NCI-H510A (cell line): ENCODE measurements at regions not wholly inside any gene's neighbourhood (a gene's known extent, or its start where the extent isn't known, plus 50 kb on each side); places are given as distances from the start of the nearest gene placed in this dataset.
"Not testable (repeated sequence)": the region's sequence is repeated elsewhere in the genome, so short reads cannot be mapped to it uniquely, and the experiment has no call there.

ENCODE experiments used
- DNase-seq: peaks from one replicate; lab custom pipeline; 2025; lab: John Stamatoyannopoulos, UW

- DNase-seq = no peak
Observed at GRCh38 chr7:54898659-54899340, 120.0 kb upstream of the EGFR start.

DNA sequence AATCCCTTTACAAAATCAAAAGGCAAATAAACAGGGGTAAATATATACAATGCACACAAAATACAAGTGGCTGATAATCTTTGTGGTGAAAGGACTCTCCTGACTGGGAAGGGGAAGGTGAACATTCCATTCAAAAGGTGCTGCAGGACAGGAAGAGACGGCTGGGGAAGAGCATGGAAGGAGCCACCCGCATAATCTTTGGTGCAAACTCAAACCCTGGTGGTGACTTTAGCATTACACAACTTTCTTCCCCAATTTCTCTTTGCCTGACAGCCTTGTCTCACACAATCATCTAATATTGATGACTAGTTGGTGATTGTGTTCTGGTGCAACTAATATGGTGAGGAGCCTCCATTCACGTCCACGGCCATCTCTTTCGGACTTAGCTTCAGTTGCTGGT is 117.0 kb upstream of the EGFR start:
- no peak for DNase-seq

- no peak for DNase-seq
Observed at GRCh38 chr7:54904130-54904529, 114.7 kb upstream of the EGFR start.

GRCh38 chr7:54904986-54905385 is 113.8 kb upstream of the EGFR start:
- DNase-seq = no peak

- DNase-seq = no peak
Observed at GRCh38 chr7:54906963-54907362, 111.9 kb upstream of the EGFR start.

- no peak for DNase-seq
Observed at GRCh38 chr7:54907981-54908380, 110.8 kb upstream of the EGFR start.

DNA sequence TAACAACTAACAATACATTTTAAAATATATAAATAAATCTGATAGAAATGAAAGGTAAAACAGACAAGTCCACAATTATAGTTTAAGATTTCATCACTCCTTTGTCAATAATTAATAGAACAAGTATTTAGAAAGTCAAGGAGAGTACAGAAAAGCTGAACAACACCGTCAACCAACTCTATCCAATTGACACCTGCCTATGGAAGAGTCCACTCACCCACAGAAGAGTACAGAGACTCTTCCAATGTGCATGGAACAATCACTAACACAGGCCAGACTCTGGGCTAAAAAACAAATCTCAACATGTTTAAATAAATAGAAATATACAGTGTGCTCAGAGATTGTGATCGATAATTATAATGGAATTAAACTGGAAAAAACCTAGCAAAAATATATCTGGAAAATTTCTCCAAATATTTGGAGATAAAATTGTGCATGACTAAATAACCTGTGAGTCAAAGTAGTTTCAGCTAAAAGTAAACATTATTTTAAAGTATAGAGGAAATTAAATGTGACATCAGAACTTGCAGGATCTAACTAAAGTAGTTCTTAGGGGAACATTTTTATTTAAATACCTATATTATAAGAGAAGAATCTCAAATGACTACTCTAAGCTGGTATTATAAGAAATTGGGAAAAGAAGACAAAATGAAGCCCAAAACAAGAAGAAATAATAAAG is 109.9 kb upstream of the EGFR start:
- DNase-seq = no peak

DNA sequence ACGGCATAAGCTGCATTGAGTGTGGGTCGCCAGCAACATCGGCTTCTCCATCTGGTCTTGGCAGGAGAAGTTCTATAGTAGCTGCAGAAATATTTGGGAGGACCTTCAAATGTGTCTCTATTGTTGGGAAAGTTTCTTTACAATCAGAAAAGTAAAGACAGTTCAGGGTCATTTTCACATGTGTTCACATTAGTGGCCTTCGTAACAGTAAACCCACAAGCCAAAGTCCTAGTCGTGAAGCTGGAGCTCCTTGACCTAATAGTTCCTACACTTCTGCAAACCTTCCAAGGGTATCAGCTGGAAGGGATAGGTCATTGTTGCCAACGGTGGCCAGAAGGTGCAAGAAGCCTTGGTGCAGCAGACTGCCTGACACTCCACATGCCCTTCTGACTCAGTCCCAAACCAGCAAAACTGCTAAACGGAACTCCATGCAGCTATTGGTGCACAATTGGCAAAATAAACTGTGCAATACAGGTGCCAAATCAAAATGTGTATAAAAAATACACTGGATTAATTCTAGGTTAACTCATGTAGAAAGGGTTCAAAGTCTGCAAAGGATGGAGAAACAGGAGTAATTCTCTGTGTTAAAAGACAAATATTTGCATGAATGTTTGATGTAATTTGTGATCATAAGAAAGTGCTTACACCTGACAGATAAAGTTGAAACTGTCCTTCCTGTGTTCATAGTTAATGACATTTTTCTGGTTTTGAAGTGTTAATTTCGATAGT is 102.8 kb upstream of the EGFR start:
- no peak for DNase-seq

DNA sequence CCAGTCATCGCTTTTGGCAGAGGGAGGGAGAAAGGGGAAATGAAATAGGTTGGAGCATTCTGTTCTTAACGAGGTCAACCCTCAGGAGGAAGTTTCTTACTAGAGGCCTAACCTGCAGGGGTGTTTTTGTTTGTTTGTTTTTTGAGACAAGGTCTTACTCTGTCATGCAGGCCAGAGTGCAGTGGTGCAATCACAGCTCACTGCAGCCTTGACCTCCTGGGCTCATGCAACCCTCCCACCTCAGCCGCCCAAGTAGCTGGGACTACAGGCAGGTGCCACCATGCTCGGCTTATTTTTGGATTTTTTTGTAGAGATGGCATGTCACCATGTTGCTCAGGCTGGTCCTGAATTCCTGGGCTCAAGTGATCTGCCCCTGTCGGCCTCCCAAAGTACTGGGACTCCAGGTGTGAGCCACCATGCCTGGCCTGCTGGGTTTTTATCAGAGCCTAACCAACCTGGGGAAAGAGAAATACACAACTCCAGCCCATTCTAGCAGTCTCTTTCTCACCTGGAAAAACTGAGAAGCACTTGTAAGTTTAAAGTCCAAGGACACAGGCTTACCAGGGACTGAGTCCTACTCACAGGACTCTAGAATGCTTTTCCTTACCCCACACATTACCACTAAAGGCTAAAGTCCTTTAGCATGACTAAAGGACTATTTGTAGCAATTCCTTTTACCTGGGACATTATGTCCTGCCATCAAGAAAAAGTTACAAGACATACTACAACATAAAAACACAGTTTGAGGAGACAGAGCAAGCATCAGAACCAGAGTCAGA is 101.0 kb upstream of the EGFR start:
- DNase-seq = no peak

DNA sequence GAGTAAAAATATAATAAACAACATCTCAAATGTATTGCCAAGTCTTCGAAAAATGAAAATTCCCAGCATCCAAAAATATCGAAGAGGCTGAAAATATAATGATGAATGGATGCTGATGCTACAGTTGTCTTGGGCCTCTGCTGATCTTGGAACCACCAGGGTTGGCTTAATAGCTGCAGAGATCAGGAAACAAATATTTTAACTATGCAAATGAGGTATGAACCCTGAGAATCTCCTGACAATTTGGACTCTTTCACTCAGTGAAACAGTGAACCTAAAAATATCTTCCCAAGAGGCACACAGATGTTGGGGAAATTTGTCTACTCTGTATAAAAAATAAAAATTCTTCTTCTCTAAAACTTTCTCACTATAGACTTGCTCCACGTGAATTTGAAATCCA is 97.7 kb upstream of the EGFR start:
- no peak for DNase-seq

GRCh38 chr7:54931532-54931931 is 87.3 kb upstream of the EGFR start:
- DNase-seq = no peak

DNA sequence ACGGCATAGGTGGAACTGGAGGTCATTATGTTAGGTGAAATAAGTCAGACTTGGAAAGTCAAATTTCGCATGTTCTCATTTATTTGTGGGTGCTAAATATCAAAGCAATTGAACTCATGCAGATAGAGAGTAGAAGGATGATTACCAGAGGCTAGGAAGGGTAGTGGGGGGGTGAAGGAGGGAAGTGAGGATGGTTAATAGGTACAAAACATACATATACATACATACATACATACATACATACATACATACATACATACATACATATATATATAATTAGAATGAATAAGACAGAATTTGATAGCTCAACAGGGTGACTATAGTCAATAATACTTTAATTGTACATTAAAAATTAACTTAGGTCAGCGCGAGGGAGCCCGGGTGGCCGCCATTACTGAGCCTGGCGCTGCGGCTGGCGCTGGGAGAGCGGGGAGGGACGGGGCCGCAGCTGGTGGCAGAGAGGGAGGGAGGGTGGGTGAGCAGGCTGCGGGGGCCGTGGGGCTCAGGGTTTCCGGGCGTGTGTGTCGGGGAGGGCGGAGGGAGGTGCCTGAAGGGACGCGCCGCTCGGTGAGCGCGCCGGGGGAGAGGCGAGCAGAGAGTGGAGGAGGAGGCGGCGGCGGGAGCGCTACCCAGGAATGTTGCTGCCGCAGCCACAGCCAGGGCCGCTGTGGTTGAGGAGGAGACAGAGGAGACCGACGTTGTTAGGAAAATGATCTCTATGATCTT is 85.8 kb upstream of the EGFR start:
- peak; percentile 91 for DNase-seq

GRCh38 chr7:54933643-54934042 is 85.2 kb upstream of the EGFR start:
- no peak for DNase-seq

- no peak for DNase-seq
Observed at GRCh38 chr7:54940748-54941147, 78.1 kb upstream of the EGFR start.

DNA sequence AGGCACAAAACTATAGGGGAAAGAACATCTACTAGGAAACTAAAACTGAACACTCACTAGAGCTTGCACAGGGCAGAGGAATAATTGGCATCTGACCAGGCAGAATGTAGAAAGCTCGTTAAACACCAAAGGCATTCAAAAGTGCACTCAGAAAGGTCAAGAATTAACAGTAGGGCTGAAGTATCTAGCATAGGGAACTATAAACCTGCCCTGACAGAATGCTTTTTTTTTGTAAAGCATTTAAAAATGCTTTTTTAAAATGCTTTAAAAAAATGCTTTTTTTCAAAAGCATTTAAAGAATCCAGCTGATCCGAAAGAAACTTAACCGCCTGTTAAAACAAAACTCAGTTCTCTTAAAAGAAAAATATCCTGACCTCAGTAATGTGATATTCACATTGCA is 74.6 kb upstream of the EGFR start:
- DNase-seq = no peak

DNA sequence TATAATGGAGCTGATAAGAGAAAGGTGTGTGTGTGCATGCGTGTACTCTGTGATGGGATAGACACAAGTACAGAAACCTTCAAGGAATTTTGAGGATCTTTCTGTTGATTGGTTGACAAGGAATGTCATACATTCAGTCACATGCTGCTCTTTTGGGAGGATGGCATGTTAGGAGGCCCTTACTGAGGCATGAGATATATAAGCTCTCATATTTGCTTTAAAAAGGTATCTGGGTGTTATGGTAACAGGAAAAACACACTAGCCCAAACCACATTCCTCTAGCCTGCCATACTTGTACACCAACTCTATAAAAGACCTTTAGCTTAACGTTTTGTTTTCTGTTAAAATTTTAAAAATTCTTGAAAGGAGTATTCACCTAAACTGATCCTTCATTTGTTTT is 72.5 kb upstream of the EGFR start:
- DNase-seq = no peak

- DNase-seq = no peak
Observed at GRCh38 chr7:54946764-54947163, 72.1 kb upstream of the EGFR start.

GRCh38 chr7:54947266-54947665 is 71.6 kb upstream of the EGFR start:
- DNase-seq = no peak

DNA sequence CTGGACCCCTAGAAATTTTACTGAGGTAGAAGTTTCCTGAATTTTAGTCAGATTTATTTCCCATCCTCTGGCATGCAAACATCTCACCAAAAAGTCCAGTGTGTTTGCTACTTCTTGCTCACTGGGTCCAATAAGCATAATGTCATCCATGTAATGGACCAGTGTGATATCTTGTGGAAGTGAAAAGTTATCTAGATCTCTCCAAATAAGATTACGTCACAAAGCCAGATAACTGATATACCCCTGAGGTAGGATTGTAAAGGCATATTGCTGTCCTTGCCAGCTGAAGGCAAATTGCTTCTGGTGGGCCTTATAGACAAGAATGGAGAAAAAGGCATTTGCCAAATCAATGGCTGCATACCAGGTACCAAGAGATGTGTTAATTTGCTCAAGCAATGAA is 69.3 kb upstream of the EGFR start:
- DNase-seq = not testable (repeated sequence)

DNA sequence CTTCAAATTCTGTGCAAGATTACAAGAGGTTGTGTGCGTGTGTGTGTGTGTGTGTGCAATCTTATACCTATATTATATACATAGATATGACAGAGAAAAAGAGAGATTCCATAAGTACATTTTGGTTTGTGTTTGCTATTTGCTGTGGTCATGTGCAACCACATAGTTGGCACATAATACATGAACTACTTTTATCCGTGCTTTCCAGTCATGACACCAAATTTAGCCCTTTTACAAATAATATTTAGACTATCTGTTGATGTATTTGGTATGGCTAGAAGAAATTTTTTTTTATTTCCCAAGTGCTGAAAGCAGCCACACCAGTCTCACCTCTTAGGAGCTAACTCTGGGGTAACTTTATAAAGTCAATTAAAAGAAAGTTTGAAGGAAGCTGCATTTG is 63.5 kb upstream of the EGFR start:
- no peak for DNase-seq

DNA sequence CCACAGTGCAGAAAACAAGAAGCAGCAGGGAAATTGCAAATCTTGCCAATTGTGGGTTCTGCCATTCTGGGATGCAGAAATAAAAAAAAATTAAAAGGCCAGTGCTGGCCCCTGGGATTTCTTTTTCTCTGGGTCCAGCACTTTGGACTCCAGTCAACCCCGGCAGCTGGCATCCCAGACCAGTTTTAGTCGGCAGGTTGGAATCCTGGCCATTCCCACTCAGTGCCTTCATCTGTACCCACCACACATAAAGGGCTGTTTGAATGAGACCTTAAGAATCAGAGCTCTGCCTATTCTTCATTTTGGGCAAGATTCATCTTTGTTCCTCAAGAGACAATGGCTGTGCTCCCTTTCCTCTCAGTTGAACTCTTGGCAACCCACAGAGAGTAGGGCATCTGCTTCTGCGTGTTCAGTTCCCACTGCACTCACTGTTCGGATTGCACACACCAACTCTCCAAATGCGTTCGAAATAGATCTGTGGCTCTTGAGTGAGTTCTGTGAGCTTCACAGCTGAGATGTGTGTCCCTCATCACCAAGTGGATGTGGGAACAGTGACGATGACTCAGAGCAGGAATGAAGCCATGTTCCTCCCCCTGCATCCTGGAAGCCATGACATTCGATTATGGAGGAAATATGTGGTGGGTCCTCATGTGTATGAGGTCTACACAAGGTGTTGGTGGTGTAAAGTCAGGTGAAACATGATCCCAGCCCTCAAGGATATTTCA is 63.0 kb upstream of the EGFR start:
- no peak for DNase-seq
